Calu3 (cell line): ENCODE measurements at regions not wholly inside any gene's neighbourhood (a gene's known extent, or its start where the extent isn't known, plus 50 kb on each side); places are given as distances from the start of the nearest gene placed in this dataset.

Source experiments
- BruUV-seq: library from RNA; stranded (reverse); fragments of 400-500 nt; replicated peaks from 2 replicates; lab custom pipeline; 2021; lab: Mats Ljungman, UMichigan
- CTCF ChIA-PET: fragments of 300-600 bp; sonication (Branson Sonifier 250); formaldehyde crosslinking; loops from one replicate; lab custom pipeline; 2022; ENCODE audit warnings: antibody characterized with exemption; lab: Charles Lee
- DNase-seq: peaks from one replicate; pipeline ENCODE4 v3.0.0; 2022
- H3K27ac Mint-ChIP-seq: one replicate; pipeline ENCODE4 v1.8.0; 2022; ENCODE audit warnings: mixed read lengths; ENCODE audit not compliant: unreplicated experiment
- H3K27me3 Mint-ChIP-seq: one replicate; pipeline ENCODE4 v1.8.0; 2022; ENCODE audit warnings: mixed read lengths; ENCODE audit not compliant: unreplicated experiment
- H3K36me3 Mint-ChIP-seq: one replicate; pipeline ENCODE4 v1.8.0; 2022; ENCODE audit warnings: mild to moderate bottlenecking, moderate library complexity, mixed read lengths; ENCODE audit not compliant: insufficient read depth, unreplicated experiment
- H3K4me1 Mint-ChIP-seq: one replicate; pipeline ENCODE4 v1.8.0; 2022; ENCODE audit warnings: mild to moderate bottlenecking, low read depth, mixed read lengths; ENCODE audit not compliant: unreplicated experiment
- H3K4me3 Mint-ChIP-seq: one replicate; pipeline ENCODE4 v1.8.0; 2022; ENCODE audit warnings: mild to moderate bottlenecking, low read depth, moderate library complexity, mixed read lengths; ENCODE audit not compliant: unreplicated experiment
- H3K9me3 Mint-ChIP-seq: one replicate; pipeline ENCODE4 v1.8.0; 2022; ENCODE audit warnings: low read depth, mixed read lengths; ENCODE audit not compliant: unreplicated experiment
- intact Hi-C: fragments of 100-400 bp; cut with micrococcal nuclease; formaldehyde crosslinking; loops from one replicate; pipeline ENCODE4 v1.10.0; 2022; ENCODE audit not compliant: unreplicated experiment
- TF ChIP-seq, protein P1 (sequence below): fragments of 200-600 bp; IDR thresholded peaks from one replicate; pipeline ENCODE4 v1.8.0; 2022; ENCODE audit warnings: antibody characterized with exemption; ENCODE audit not compliant: unreplicated experiment

DNA sequence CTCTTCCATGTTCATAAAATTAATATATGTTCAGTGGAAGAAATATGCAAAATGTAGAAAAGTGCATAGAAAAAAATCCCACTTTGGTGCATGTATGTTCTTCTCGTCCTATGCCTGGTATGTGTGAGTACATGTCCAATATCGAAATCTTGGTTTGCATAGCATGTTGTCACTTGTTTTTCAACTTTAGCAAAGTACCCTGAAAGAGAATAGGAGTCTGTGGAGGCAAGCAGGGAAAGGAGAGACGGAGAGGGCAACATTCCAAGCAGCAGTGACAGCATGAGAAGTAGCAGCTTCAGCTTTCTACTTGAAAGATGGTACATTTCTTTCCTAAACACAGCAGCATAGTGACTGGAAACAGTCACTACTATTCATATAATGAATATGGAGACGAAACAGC lies 56.8 kb upstream of the CACNA2D3 start:
- CTCF ChIA-PET, result no interaction called here

DNA sequence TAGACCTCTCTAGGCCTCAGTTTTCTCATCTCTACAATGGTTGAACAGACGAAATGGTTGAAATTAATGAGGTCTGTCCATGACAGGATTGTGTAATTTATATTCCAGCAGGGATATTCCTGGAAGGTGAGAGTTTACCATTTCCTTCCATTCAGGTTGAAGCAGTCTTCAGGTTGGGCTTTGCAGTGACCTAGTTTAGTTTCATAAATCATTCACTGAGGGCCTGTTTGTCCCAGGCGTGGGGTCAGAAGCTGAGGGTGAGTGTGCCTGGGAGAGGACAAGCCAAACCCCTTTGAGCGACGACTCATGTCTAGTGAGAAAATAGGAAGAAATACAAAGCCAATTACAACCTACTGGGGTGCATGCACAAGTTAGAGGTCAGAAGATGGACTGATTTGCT lies 57.2 kb upstream of the CACNA2D3 start:
- BruUV-seq, result no TSS peak
- Mint-ChIP-seq H3K9me3 (peaks cover 1% of the 10 kb centered on the region), H3K4me1 (no peaks in the 10 kb centered on the region), H3K4me3 (no peak overlapping the region), H3K36me3 (no peaks in the 10 kb centered on the region), H3K27me3 (peaks cover 47% of the 10 kb centered on the region), H3K27ac (no peak overlapping the region)
- TF ChIP-seq, protein P1, sequence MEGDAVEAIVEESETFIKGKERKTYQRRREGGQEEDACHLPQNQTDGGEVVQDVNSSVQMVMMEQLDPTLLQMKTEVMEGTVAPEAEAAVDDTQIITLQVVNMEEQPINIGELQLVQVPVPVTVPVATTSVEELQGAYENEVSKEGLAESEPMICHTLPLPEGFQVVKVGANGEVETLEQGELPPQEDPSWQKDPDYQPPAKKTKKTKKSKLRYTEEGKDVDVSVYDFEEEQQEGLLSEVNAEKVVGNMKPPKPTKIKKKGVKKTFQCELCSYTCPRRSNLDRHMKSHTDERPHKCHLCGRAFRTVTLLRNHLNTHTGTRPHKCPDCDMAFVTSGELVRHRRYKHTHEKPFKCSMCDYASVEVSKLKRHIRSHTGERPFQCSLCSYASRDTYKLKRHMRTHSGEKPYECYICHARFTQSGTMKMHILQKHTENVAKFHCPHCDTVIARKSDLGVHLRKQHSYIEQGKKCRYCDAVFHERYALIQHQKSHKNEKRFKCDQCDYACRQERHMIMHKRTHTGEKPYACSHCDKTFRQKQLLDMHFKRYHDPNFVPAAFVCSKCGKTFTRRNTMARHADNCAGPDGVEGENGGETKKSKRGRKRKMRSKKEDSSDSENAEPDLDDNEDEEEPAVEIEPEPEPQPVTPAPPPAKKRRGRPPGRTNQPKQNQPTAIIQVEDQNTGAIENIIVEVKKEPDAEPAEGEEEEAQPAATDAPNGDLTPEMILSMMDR, result no peak
- DNase-seq, result no peak
- intact Hi-C loops, result no loop called here
- CTCF ChIA-PET, result no interaction called here

More for the DNA sequence above, 56.8 kb upstream of the CACNA2D3 start:
- intact Hi-C loops, result no loop called here
- TF ChIP-seq, protein P1, result no peak
- H3K36me3 Mint-ChIP-seq, result no peaks in the 10 kb centered on the region
- DNase-seq, result no peak
- peaks cover 3% of the 10 kb centered on the region for H3K9me3 Mint-ChIP-seq
- no peak overlapping the region for H3K27ac Mint-ChIP-seq
- no peak overlapping the region for H3K4me3 Mint-ChIP-seq
- peaks cover 52% of the 10 kb centered on the region for H3K27me3 Mint-ChIP-seq
- BruUV-seq, result no TSS peak
- H3K4me1 Mint-ChIP-seq, result no peaks in the 10 kb centered on the region

DNA sequence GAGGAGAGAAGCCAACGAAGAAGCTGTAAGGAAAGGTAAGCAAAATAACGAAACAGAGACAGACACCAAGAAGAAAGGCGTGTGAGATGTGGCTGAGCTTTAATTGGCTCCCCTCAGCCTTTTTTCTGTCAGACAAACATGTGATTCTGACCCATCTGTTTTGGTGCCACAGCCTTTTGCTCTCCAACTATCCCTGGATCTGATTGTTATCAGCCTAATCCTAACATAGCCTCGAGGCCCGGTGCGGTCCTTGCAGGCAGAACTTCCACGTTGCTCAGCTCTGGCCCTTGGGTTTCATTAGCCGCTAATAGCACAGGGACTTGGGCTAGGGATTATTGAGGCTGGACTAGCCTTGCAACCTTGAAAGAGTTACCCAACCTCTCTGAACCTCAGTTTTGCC lies 57.9 kb upstream of the CACNA2D3 start:
- no peaks in the 10 kb centered on the region for H3K36me3 Mint-ChIP-seq
- no peaks in the 10 kb centered on the region for H3K4me1 Mint-ChIP-seq
- intact Hi-C loops, result no loop called here
- H3K4me3 Mint-ChIP-seq, result no peak overlapping the region
- no TSS peak for BruUV-seq
- H3K27me3 Mint-ChIP-seq, result peaks cover 41% of the 10 kb centered on the region
- TF ChIP-seq, protein P1, result no peak
- H3K9me3 Mint-ChIP-seq, result no peaks in the 10 kb centered on the region
- CTCF ChIA-PET, result no interaction called here
- DNase-seq, result no peak
- H3K27ac Mint-ChIP-seq, result no peak overlapping the region

DNA sequence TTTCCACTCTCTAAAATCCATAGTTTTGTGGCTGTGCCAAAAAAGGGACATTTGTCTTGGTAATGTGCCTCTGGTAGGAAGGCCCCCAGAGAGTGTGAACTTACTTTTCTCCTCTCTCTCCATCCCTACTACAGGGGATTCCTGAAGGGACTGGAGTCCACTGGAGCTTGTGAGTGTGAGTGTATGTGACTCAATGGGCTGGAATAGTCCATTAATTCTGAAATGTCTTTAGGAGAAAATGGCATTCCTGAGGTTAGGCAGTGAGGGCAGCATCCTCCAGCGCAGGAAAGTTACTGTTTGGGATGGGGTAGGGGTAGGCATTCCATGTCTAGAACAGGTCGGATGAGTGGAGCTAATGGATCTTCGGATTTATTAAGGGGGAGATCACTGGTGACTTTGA lies 59.8 kb upstream of the CACNA2D3 start:
- Mint-ChIP-seq H3K4me1 (no peaks in the 10 kb centered on the region), H3K36me3 (no peaks in the 10 kb centered on the region), H3K27ac (no peak overlapping the region), H3K9me3 (no peaks in the 10 kb centered on the region), H3K27me3 (peaks cover 29% of the 10 kb centered on the region), H3K4me3 (no peak overlapping the region)
- DNase-seq, result no peak
- BruUV-seq, result no TSS peak
- CTCF ChIA-PET, result interaction anchor here (0.7 kb wide), 1 partner anchor 486 kb away, joined by 3 read pairs; no protein-coding TSS in a partner anchor
- intact Hi-C loops, result no loop called here
- TF ChIP-seq, protein P1, result no peak
